GM12874 (cell line): ENCODE measurements at regions not wholly inside any gene's neighbourhood (a gene's known extent, or its start where the extent isn't known, plus 50 kb on each side); places are given as distances from the start of the nearest gene placed in this dataset.

ENCODE experiments used
- CTCF ChIP-seq: IDR thresholded peaks from 2 replicates; pipeline ENCODE4 v1.5.1; 2011; ENCODE audit warnings: low read depth, mild to moderate bottlenecking, control low read depth, low read length, moderate library complexity; ENCODE audit not compliant: insufficient read depth

- TF ChIP-seq CTCF: no peak
Measured at GRCh38 chr1:88488237-88488636, 195.8 kb upstream of the PKN2 start.

- TF ChIP-seq CTCF: no peak
Measured at GRCh38 chr1:88490676-88491075, 193.4 kb upstream of the PKN2 start.

GRCh38 chr1:88499671-88500070 lies 184.4 kb upstream of the PKN2 start:
- no peak for TF ChIP-seq CTCF

GRCh38 chr1:88502886-88503285 lies 181.2 kb upstream of the PKN2 start:
- TF ChIP-seq CTCF: no peak

GRCh38 chr1:88503646-88504045 lies 180.4 kb upstream of the PKN2 start:
- TF ChIP-seq CTCF: no peak

- no peak for TF ChIP-seq CTCF
Measured at GRCh38 chr1:88504601-88505000, 179.5 kb upstream of the PKN2 start.

GRCh38 chr1:88509379-88509778 lies 174.7 kb upstream of the PKN2 start:
- TF ChIP-seq CTCF: no peak
